HEK293 (cell line): ENCODE measurements at regions not wholly inside any gene's neighbourhood (a gene's known extent, or its start where the extent isn't known, plus 50 kb on each side); places are given as distances from the start of the nearest gene placed in this dataset.

ENCODE experiments used
- MEIS1 ChIP-seq: sonication (generic); formaldehyde crosslinking; IDR thresholded peaks from 2 replicates; pipeline ENCODE4 v1.8.1; 2022; ENCODE audit warnings: missing genetic modification reagents, mild to moderate bottlenecking, borderline replicate concordance
- ZNF23 ChIP-seq: fragments of 450-650 bp; formaldehyde crosslinking; IDR thresholded peaks from 2 replicates; pipeline ENCODE4 v1.5.1; 2016; ENCODE audit warnings: missing biosample characterization, missing genetic modification characterization, borderline replicate concordance
- ZSCAN23 ChIP-seq: fragments of 450-650 bp; formaldehyde crosslinking; IDR thresholded peaks from 2 replicates; pipeline ENCODE4 v1.5.1; 2016; ENCODE audit warnings: missing biosample characterization, missing genetic modification characterization
- TF ChIP-seq, protein P1 (sequence below): fragments of 450-650 bp; formaldehyde crosslinking; IDR thresholded peaks from 2 replicates; pipeline ENCODE4 v1.5.1; 2016; ENCODE audit warnings: missing biosample characterization, missing genetic modification characterization

DNA sequence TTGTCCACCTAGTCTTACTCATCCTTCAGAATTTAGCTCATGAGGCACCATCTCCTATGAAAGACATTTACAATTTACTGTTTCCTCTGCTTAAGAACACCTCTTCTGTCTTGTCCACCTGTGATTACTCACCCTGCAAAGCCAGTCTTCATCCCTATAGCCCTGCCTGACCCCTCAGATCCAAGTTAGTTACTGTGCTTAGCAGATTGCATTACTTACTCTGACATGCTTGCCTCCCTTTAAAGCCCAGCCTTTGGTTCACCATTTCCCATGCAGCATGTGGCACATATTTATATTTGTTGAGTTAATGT, 60.9 kb upstream of the VCAM1 start:
- TF ChIP-seq ZSCAN23: no peak
- TF ChIP-seq ZNF23 (tag by site-specific recombination): no peak
- TF ChIP-seq MEIS1 (CRISPR knock-in tag): no peak
- TF ChIP-seq, protein P1, sequence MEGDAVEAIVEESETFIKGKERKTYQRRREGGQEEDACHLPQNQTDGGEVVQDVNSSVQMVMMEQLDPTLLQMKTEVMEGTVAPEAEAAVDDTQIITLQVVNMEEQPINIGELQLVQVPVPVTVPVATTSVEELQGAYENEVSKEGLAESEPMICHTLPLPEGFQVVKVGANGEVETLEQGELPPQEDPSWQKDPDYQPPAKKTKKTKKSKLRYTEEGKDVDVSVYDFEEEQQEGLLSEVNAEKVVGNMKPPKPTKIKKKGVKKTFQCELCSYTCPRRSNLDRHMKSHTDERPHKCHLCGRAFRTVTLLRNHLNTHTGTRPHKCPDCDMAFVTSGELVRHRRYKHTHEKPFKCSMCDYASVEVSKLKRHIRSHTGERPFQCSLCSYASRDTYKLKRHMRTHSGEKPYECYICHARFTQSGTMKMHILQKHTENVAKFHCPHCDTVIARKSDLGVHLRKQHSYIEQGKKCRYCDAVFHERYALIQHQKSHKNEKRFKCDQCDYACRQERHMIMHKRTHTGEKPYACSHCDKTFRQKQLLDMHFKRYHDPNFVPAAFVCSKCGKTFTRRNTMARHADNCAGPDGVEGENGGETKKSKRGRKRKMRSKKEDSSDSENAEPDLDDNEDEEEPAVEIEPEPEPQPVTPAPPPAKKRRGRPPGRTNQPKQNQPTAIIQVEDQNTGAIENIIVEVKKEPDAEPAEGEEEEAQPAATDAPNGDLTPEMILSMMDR (tag by site-specific recombination): no peak
